Astrocyte (in vitro differentiated cells and primary cell): ENCODE measurements at regions not wholly inside any gene's neighbourhood (a gene's known extent, or its start where the extent isn't known, plus 50 kb on each side); places are given as distances from the start of the nearest gene placed in this dataset.

Experiments used
- EZH2 ChIP-seq: IDR thresholded peaks from 2 replicates; pipeline ENCODE4 v1.6.1; 2012; ENCODE audit warnings: mild to moderate bottlenecking, low read length, inconsistent platforms; ENCODE audit not compliant: insufficient read depth
- TF ChIP-seq, protein P1 (sequence below): IDR thresholded peaks from 2 replicates; pipeline ENCODE4 v1.5.1; 2011; ENCODE audit warnings: low read depth, mild to moderate bottlenecking, inconsistent platforms, low read length, moderate library complexity; ENCODE audit not compliant: insufficient read depth

DNA sequence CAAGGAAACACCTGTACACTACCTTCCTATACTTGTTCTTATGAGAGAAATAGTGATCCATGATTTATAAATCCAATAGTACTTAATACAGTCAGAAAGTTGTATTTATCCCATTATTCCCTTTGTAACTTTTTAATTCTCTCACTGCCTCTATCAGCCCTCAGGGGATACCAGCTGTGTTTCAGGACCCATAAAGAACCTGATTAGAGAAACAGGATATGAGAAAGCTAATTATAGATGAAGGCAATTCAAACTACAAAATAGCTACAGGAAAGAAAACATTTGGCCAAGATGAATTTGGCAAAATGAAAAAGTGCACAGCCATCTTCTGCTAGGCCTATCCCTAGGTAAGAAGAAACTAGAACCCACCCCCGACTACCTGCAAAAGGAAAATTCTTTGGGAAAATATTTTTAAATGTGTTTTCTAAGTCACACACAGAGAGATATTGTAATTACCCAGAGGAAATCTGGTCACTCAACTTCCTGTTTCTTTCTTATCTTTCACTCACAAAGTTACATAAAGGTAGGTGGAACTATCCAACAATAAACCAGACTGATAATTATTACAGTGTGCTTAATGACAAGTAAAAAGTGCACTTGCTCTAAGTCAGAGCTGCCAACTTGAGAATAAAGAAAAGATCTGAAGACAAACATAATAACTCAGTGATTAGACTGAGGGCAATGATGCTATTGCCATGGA, 836.5 kb upstream of the HTR2C start:
- TF ChIP-seq, protein P1, sequence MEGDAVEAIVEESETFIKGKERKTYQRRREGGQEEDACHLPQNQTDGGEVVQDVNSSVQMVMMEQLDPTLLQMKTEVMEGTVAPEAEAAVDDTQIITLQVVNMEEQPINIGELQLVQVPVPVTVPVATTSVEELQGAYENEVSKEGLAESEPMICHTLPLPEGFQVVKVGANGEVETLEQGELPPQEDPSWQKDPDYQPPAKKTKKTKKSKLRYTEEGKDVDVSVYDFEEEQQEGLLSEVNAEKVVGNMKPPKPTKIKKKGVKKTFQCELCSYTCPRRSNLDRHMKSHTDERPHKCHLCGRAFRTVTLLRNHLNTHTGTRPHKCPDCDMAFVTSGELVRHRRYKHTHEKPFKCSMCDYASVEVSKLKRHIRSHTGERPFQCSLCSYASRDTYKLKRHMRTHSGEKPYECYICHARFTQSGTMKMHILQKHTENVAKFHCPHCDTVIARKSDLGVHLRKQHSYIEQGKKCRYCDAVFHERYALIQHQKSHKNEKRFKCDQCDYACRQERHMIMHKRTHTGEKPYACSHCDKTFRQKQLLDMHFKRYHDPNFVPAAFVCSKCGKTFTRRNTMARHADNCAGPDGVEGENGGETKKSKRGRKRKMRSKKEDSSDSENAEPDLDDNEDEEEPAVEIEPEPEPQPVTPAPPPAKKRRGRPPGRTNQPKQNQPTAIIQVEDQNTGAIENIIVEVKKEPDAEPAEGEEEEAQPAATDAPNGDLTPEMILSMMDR: no peak
- no peak for TF ChIP-seq EZH2
